K562 (cell line): ENCODE measurements at regions not wholly inside any gene's neighbourhood (a gene's known extent, or its start where the extent isn't known, plus 50 kb on each side); places are given as distances from the start of the nearest gene placed in this dataset.

ENCODE experiments used
- ARHGAP35 ChIP-seq: fragments of 450-650 bp; IDR thresholded peaks from 2 replicates; pipeline ENCODE4 v1.6.1; 2018; ENCODE audit not compliant: partially characterized antibody
- BACH1 ChIP-seq: fragments of 200-800 bp; sonication (Bioruptor generic); IDR thresholded peaks from 2 replicates; pipeline ENCODE4 v1.6.1; 2016; ENCODE audit warnings: missing genetic modification characterization, missing compliant biosample characterization
- CHD2 ChIP-seq: IDR thresholded peaks from 2 replicates; pipeline ENCODE4 v1.6.1; 2011; ENCODE audit warnings: low read depth, low read length
- EGR1 ChIP-seq: fragments of 450-650 bp; conservative IDR thresholded peaks from 2 replicates; pipeline ENCODE4 v1.6.1; 2017; ENCODE audit warnings: mild to moderate bottlenecking
- HDAC3 ChIP-seq: fragments of 450-650 bp; IDR thresholded peaks from 2 replicates; pipeline ENCODE4 v1.6.1; 2018; ENCODE audit warnings: borderline replicate concordance, mild to moderate bottlenecking, moderate library complexity; ENCODE audit not compliant: partially characterized antibody
- JUND ChIP-seq, 2 experiments: IDR thresholded peaks; 2 replicates in 1 of 2; 3 replicates in 1 of 2; pipeline ENCODE4 v1.6.1; 2011; ENCODE audit warnings: borderline replicate concordance in 2 of 2, low read depth in 2 of 2, low read length in 2 of 2, improper control_type of control experiment in 1 of 2, missing biosample characterization in 1 of 2, missing genetic modification characterization in 1 of 2, missing genetic modification reagents in 1 of 2
- MCM5 ChIP-seq: fragments of 450-650 bp; IDR thresholded peaks from 2 replicates; pipeline ENCODE4 v1.6.1; 2016; ENCODE audit warnings: low read depth
- PCBP1 ChIP-seq: fragments of 200-400 bp; formaldehyde crosslinking; IDR thresholded peaks from 2 replicates; pipeline ENCODE4 v1.6.1; 2018; ENCODE audit warnings: mild to moderate bottlenecking, low read depth, low read length; ENCODE audit not compliant: poor library complexity, severe bottlenecking
- TCF7L2 ChIP-seq: fragments of 150-350 bp; IDR thresholded peaks from 2 replicates; pipeline ENCODE4 v1.6.1; 2016; ENCODE audit warnings: low read depth, mild to moderate bottlenecking, low read length, moderate library complexity
- TCFL5 ChIP-seq: fragments of 250-450 bp; sonication (Bioruptor Pico); conservative IDR thresholded peaks from 2 replicates; pipeline ENCODE4 v1.6.1; 2021; ENCODE audit warnings: mild to moderate bottlenecking, moderate library complexity, matching md5 sums
- XRCC5 ChIP-seq: fragments of 200-400 bp; formaldehyde crosslinking; IDR thresholded peaks from 2 replicates; pipeline ENCODE4 v1.6.1; 2017; ENCODE audit warnings: low read depth, mild to moderate bottlenecking, low read length
- YBX1 ChIP-seq: fragments of 450-650 bp; IDR thresholded peaks from 2 replicates; pipeline ENCODE4 v1.7.1; 2016; ENCODE audit warnings: mild to moderate bottlenecking
- ZBTB9 ChIP-seq: fragments of 450-650 bp; formaldehyde crosslinking; IDR thresholded peaks from 2 replicates; pipeline ENCODE4 v1.4.0; 2020; ENCODE audit warnings: mild to moderate bottlenecking, moderate library complexity
- TF ChIP-seq, protein P1 (sequence below): sonication (generic); formaldehyde crosslinking; IDR thresholded peaks from 2 replicates; pipeline ENCODE4 v1.8.0; 2022; ENCODE audit warnings: mild to moderate bottlenecking, low read depth, missing genetic modification reagents
- TF ChIP-seq, protein P2 (sequence below): fragments of 250-450 bp; sonication (Bioruptor Pico); IDR thresholded peaks from 2 replicates; pipeline ENCODE4 v1.5.0; 2021; ENCODE audit warnings: mild to moderate bottlenecking, borderline replicate concordance
- TF ChIP-seq, protein P3 (sequence below): sonication (generic); formaldehyde crosslinking; IDR thresholded peaks from 2 replicates; pipeline ENCODE4 v1.8.0; 2023; ENCODE audit warnings: missing genetic modification reagents, mild to moderate bottlenecking, borderline replicate concordance

GRCh38 chr13:21297914-21298831, 121.7 kb downstream of the MRPL57 start (continued):
- TF ChIP-seq PCBP1 (no peak), XRCC5 (peak; percentile 83), BACH1 (tag) (no peak), TCFL5 (CRISPR knock-in tag) (no peak), JUND (IDR thresholded peaks at IDR 0.05; ENCODE audit: borderline replicate concordance, low read depth, low read length) (peak; percentile 49; the same call in 1 of the 2 replicates), JUND (tag; IDR thresholded peaks at IDR 0.05; ENCODE audit: borderline replicate concordance, low read depth, low read length) (no peak; the same call in 2 of the 3 replicates), TCF7L2 (no peak), YBX1 (no peak), ZBTB9 (no peak), ARHGAP35 (no peak), CHD2 (no peak), MCM5 (no peak), EGR1 (peak; percentile 98), HDAC3 (no peak)
- TF ChIP-seq, protein P1, sequence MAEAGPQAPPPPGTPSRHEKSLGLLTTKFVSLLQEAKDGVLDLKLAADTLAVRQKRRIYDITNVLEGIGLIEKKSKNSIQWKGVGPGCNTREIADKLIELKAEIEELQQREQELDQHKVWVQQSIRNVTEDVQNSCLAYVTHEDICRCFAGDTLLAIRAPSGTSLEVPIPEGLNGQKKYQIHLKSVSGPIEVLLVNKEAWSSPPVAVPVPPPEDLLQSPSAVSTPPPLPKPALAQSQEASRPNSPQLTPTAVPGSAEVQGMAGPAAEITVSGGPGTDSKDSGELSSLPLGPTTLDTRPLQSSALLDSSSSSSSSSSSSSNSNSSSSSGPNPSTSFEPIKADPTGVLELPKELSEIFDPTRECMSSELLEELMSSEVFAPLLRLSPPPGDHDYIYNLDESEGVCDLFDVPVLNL (CRISPR knock-in tag), result no peak
- TF ChIP-seq, protein P2, sequence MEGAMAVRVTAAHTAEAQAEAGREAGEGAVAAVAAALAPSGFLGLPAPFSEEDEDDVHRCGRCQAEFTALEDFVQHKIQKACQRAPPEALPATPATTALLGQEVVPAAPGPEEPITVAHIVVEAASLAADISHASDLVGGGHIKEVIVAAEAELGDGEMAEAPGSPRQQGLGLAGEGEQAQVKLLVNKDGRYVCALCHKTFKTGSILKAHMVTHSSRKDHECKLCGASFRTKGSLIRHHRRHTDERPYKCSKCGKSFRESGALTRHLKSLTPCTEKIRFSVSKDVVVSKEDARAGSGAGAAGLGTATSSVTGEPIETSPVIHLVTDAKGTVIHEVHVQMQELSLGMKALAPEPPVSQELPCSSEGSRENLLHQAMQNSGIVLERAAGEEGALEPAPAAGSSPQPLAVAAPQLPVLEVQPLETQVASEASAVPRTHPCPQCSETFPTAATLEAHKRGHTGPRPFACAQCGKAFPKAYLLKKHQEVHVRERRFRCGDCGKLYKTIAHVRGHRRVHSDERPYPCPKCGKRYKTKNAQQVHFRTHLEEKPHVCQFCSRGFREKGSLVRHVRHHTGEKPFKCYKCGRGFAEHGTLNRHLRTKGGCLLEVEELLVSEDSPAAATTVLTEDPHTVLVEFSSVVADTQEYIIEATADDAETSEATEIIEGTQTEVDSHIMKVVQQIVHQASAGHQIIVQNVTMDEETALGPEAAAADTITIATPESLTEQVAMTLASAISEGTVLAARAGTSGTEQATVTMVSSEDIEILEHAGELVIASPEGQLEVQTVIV (CRISPR knock-in tag), result no peak
- TF ChIP-seq, protein P3, sequence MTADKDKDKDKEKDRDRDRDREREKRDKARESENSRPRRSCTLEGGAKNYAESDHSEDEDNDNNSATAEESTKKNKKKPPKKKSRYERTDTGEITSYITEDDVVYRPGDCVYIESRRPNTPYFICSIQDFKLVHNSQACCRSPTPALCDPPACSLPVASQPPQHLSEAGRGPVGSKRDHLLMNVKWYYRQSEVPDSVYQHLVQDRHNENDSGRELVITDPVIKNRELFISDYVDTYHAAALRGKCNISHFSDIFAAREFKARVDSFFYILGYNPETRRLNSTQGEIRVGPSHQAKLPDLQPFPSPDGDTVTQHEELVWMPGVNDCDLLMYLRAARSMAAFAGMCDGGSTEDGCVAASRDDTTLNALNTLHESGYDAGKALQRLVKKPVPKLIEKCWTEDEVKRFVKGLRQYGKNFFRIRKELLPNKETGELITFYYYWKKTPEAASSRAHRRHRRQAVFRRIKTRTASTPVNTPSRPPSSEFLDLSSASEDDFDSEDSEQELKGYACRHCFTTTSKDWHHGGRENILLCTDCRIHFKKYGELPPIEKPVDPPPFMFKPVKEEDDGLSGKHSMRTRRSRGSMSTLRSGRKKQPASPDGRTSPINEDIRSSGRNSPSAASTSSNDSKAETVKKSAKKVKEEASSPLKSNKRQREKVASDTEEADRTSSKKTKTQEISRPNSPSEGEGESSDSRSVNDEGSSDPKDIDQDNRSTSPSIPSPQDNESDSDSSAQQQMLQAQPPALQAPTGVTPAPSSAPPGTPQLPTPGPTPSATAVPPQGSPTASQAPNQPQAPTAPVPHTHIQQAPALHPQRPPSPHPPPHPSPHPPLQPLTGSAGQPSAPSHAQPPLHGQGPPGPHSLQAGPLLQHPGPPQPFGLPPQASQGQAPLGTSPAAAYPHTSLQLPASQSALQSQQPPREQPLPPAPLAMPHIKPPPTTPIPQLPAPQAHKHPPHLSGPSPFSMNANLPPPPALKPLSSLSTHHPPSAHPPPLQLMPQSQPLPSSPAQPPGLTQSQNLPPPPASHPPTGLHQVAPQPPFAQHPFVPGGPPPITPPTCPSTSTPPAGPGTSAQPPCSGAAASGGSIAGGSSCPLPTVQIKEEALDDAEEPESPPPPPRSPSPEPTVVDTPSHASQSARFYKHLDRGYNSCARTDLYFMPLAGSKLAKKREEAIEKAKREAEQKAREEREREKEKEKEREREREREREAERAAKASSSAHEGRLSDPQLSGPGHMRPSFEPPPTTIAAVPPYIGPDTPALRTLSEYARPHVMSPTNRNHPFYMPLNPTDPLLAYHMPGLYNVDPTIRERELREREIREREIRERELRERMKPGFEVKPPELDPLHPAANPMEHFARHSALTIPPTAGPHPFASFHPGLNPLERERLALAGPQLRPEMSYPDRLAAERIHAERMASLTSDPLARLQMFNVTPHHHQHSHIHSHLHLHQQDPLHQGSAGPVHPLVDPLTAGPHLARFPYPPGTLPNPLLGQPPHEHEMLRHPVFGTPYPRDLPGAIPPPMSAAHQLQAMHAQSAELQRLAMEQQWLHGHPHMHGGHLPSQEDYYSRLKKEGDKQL (CRISPR knock-in tag), result no peak
